ENCODE measurements at regions not wholly inside any gene's neighbourhood (a gene's known extent, or its start where the extent isn't known, plus 50 kb on each side); places are given as distances from the start of the nearest gene placed in this dataset.

- 56 to 58% methylated on average over 6 of the region's 6 CpGs for WGBS, 2 donors
- TF ChIP-seq CTCF (IDR thresholded peaks at IDR 0.05): no peak
- no peak for DNase-seq
These were observed 101.1 kb upstream of the CDYL start for GRCh38 chr6:4675121-4675520.

GRCh38 chr6:4673861-4674260 lies 102.3 kb upstream of the CDYL start:
- Histone ChIP-seq H3K36me3 (no peaks in the 10 kb centered on the region), H3K4me1 (peaks cover 0 to 8% (median 0%) of the 10 kb centered on the region in 9 donors), H3K27ac (no peak overlapping the region), H3K4me3 (no peak overlapping the region), H3K9me3 (no peaks in the 10 kb centered on the region), H3K27me3 (no peaks in the 10 kb centered on the region)
- no peak for TF ChIP-seq CTCF (IDR thresholded peaks at IDR 0.05)
- DNase-seq: no peak
- intact Hi-C loops (cut with DNase I): no loop called here
- ATAC-seq: no peak
- WGBS, 2 donors: 87 to 88% methylated on average over 3 of the region's 3 CpGs

More at GRCh38 chr6:4675121-4675520, 101.1 kb upstream of the CDYL start:
- no peak for ATAC-seq
- Histone ChIP-seq H3K4me3 (no peak overlapping the region), H3K4me1 (peaks cover 0 to 8% (median 0%) of the 10 kb centered on the region in 9 donors), H3K27me3 (no peaks in the 10 kb centered on the region), H3K27ac (no peak overlapping the region), H3K9me3 (no peaks in the 10 kb centered on the region), H3K36me3 (no peaks in the 10 kb centered on the region)
- intact Hi-C loops (cut with DNase I): no loop called here

GRCh38 chr6:4672772-4673171 lies 103.4 kb upstream of the CDYL start:
- intact Hi-C loops (cut with DNase I): no loop called here
- no peak overlapping the region for H3K27ac ChIP-seq
- no peaks in the 10 kb centered on the region for H3K36me3 ChIP-seq
- no peaks in the 10 kb centered on the region for H3K9me3 ChIP-seq
- H3K4me3 ChIP-seq: no peak overlapping the region
- no peak for TF ChIP-seq CTCF (IDR thresholded peaks at IDR 0.05)
- 70 to 77% methylated on average over 3 of the region's 3 CpGs for WGBS, 2 donors
- ATAC-seq (no peak), DNase-seq (no peak)
- H3K4me1 ChIP-seq: peaks cover 0 to 8% (median 0%) of the 10 kb centered on the region in 9 donors
- H3K27me3 ChIP-seq: no peaks in the 10 kb centered on the region

GRCh38 chr6:4671587-4672115 lies 104.6 kb upstream of the CDYL start:
- H3K9me3 ChIP-seq: no peaks in the 10 kb centered on the region
- no peak overlapping the region for H3K27ac ChIP-seq
- TF ChIP-seq CTCF (IDR thresholded peaks at IDR 0.05): no peak
- peaks cover 0 to 8% (median 0%) of the 10 kb centered on the region in 9 donors for H3K4me1 ChIP-seq
- H3K4me3 ChIP-seq: no peak overlapping the region
- intact Hi-C loops (cut with DNase I): no loop called here
- no peaks in the 10 kb centered on the region for H3K36me3 ChIP-seq
- no peaks in the 10 kb centered on the region for H3K27me3 ChIP-seq
- ATAC-seq (no peak), DNase-seq (no peak)
- WGBS, 2 donors: 87 to 94% methylated on average over 12 to 13 of the region's 13 CpGs

All from heart right ventricle (tissue), 16 donors.